ENCODE measurements at regions not wholly inside any gene's neighbourhood (a gene's known extent, or its start where the extent isn't known, plus 50 kb on each side); places are given as distances from the start of the nearest gene placed in this dataset.

DNA sequence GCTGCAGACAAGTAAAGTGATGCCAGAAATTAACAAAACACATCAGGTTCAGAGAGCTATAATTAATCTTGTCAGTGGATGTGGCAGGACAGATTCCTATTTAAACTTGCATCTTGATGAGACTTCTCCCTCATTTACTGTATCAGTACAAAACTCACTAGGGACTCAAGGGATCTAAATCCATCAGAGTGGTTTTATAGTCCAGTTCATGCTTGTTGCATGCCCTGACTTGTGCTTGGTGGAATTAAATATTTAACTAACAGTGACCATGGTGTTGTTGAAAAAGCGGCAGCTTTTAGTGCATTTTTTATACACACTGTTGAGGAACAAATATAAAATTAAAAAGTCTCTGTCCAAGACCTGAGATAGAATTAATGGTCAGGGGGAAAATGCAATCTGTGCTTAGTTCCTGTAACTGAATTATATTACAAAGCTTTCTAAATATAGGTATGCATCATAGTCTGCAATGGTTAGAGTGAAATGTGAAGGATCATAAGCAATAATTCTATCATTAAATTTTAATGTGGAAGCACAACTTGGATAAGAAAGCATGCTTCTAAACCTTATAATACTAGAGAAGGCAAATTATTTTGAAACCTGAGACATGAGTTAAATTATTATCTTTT lies 1475.5 kb upstream of the TENM4 start:
- Histone ChIP-seq H3K4me1 (no peaks in the 10 kb centered on the region), H3K27me3 (no peaks in the 10 kb centered on the region), H3K27ac (no peak overlapping the region), H3K4me3 (no peak overlapping the region), H3K9me3 (no peaks in the 10 kb centered on the region), H3K36me3 (no peaks in the 10 kb centered on the region)
- ATAC-seq (ENCODE audit: low FRiP score in 2 of 2) (no peak), DNase-seq (no peak)
- no peak for TF ChIP-seq POLR2AphosphoS5 (IDR thresholded peaks at IDR 0.05)
- 72 to 74% methylated on average over 1 of the region's 1 CpG for whole genome bisulfite sequencing, 2 donors

GRCh38 chr11:80914311-80914710 lies 1473.5 kb upstream of the TENM4 start:
- Histone ChIP-seq H3K9me3 (no peaks in the 10 kb centered on the region), H3K4me3 (no peak overlapping the region), H3K27me3 (no peaks in the 10 kb centered on the region), H3K27ac (no peak overlapping the region), H3K4me1 (no peaks in the 10 kb centered on the region), H3K36me3 (no peaks in the 10 kb centered on the region)
- DNase-seq (no peak), ATAC-seq (ENCODE audit: low FRiP score in 2 of 2) (no peak)
- no peak for TF ChIP-seq POLR2AphosphoS5 (IDR thresholded peaks at IDR 0.05)
- 85 to 100% methylated on average over 1 of the region's 1 CpG for WGBS, 2 donors

- no peak for DNase-seq
- ATAC-seq (ENCODE audit: low FRiP score in 2 of 2): no peak
- Histone ChIP-seq H3K27ac (no peak overlapping the region), H3K9me3 (no peaks in the 10 kb centered on the region), H3K4me3 (no peak overlapping the region), H3K36me3 (no peaks in the 10 kb centered on the region), H3K27me3 (no peaks in the 10 kb centered on the region), H3K4me1 (no peaks in the 10 kb centered on the region)
- TF ChIP-seq EP300 (IDR thresholded peaks at IDR 0.05): no peak
- TF ChIP-seq POLR2AphosphoS5 (IDR thresholded peaks at IDR 0.05): no peak
- no peak for TF ChIP-seq POLR2A (IDR thresholded peaks at IDR 0.05)
- TF ChIP-seq, protein P1, sequence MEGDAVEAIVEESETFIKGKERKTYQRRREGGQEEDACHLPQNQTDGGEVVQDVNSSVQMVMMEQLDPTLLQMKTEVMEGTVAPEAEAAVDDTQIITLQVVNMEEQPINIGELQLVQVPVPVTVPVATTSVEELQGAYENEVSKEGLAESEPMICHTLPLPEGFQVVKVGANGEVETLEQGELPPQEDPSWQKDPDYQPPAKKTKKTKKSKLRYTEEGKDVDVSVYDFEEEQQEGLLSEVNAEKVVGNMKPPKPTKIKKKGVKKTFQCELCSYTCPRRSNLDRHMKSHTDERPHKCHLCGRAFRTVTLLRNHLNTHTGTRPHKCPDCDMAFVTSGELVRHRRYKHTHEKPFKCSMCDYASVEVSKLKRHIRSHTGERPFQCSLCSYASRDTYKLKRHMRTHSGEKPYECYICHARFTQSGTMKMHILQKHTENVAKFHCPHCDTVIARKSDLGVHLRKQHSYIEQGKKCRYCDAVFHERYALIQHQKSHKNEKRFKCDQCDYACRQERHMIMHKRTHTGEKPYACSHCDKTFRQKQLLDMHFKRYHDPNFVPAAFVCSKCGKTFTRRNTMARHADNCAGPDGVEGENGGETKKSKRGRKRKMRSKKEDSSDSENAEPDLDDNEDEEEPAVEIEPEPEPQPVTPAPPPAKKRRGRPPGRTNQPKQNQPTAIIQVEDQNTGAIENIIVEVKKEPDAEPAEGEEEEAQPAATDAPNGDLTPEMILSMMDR (IDR thresholded peaks at IDR 0.05): no peak
- WGBS, 2 donors: 67 to 68% methylated on average over 1 of the region's 1 CpG
Measured at GRCh38 chr11:80911666-80912065, 1470.8 kb upstream of the TENM4 start.

GRCh38 chr11:80900265-80900664 lies 1459.4 kb upstream of the TENM4 start:
- WGBS, 2 donors: 58 to 76% methylated on average over 2 of the region's 2 CpGs
- no peak for ATAC-seq (ENCODE audit: low FRiP score in 2 of 2)
- TF ChIP-seq EP300 (IDR thresholded peaks at IDR 0.05) (no peak), POLR2A (IDR thresholded peaks at IDR 0.05) (no peak), POLR2AphosphoS5 (IDR thresholded peaks at IDR 0.05) (no peak)
- TF ChIP-seq, protein P1 (IDR thresholded peaks at IDR 0.05): no peak
- Histone ChIP-seq H3K36me3 (no peaks in the 10 kb centered on the region), H3K9me3 (no peaks in the 10 kb centered on the region), H3K27me3 (no peaks in the 10 kb centered on the region), H3K27ac (no peak overlapping the region), H3K4me1 (no peaks in the 10 kb centered on the region), H3K4me3 (no peak overlapping the region)
- no peak for DNase-seq

GRCh38 chr11:80899381-80899780 lies 1458.6 kb upstream of the TENM4 start:
- no peak for TF ChIP-seq POLR2AphosphoS5 (IDR thresholded peaks at IDR 0.05)
- TF ChIP-seq, protein P1 (IDR thresholded peaks at IDR 0.05): no peak
- TF ChIP-seq EP300 (IDR thresholded peaks at IDR 0.05): no peak
- no peak for TF ChIP-seq POLR2A (IDR thresholded peaks at IDR 0.05)
- no peak for DNase-seq
- Histone ChIP-seq H3K27me3 (no peaks in the 10 kb centered on the region), H3K36me3 (no peaks in the 10 kb centered on the region), H3K27ac (no peak overlapping the region), H3K4me1 (no peaks in the 10 kb centered on the region), H3K9me3 (no peaks in the 10 kb centered on the region), H3K4me3 (no peak overlapping the region)
- 26 to 27% methylated on average over 1 of the region's 1 CpG for WGBS, 2 donors
- ATAC-seq (ENCODE audit: low FRiP score in 2 of 2): no peak

DNA sequence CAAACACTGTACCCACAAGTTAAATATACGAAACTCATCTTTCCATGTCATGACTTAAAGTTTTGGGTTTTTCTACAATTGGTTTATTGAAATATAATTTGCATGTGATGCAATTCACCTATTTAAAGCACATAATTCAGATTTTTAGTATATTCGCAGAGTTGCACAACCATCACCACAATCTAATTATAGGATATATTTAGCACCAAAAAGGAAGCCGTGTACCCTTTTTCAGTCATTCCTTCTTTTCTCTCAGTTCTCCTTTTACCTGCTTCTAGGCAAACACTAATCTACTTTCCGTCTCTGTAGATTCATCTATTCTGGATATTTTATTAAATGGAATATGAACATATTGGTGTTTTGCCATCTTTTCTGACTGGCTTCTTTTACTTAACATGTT lies 1458.1 kb upstream of the TENM4 start:
- ATAC-seq (ENCODE audit: low FRiP score in 2 of 2) (no peak), DNase-seq (no peak)
- no peaks in the 10 kb centered on the region for H3K27me3 ChIP-seq
- no peak for TF ChIP-seq EP300 (IDR thresholded peaks at IDR 0.05)
- TF ChIP-seq POLR2AphosphoS5 (IDR thresholded peaks at IDR 0.05): no peak
- TF ChIP-seq POLR2A (IDR thresholded peaks at IDR 0.05): no peak
- TF ChIP-seq, protein P1 (IDR thresholded peaks at IDR 0.05): no peak
- no peaks in the 10 kb centered on the region for H3K9me3 ChIP-seq
- no peak overlapping the region for H3K27ac ChIP-seq
- H3K36me3 ChIP-seq: no peaks in the 10 kb centered on the region
- no peaks in the 10 kb centered on the region for H3K4me1 ChIP-seq
- H3K4me3 ChIP-seq: no peak overlapping the region
- WGBS, 2 donors: 62 to 80% methylated on average over 4 of the region's 4 CpGs
